ENCODE measurements at regions not wholly inside any gene's neighbourhood (a gene's known extent, or its start where the extent isn't known, plus 50 kb on each side); places are given as distances from the start of the nearest gene placed in this dataset.

- DNase-seq = no peak
Measured at GRCh38 chr5:141745390-141745789, 63.4 kb upstream of the ARAP3 start.

DNA sequence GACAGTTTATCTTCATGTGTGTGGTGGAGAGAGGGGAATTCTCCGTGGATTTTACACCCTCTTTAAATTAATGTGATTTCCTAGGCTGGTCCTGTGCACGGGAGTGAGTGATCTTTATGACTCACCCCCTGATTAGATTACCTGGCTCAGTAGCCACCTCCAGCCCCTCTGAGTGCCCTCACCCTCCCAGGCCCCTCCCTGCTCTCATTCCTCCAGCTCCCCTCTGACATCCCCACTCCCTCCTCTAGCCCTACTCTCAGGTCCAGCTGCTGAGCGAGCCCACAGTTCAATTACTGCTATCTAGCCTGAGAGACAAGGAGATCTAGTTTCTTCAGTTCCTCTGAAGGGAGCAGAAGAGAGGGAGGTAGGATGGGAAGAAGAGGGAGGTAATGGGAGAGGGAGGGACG, 61.8 kb upstream of the ARAP3 start:
- DNase-seq = no peak

DNA sequence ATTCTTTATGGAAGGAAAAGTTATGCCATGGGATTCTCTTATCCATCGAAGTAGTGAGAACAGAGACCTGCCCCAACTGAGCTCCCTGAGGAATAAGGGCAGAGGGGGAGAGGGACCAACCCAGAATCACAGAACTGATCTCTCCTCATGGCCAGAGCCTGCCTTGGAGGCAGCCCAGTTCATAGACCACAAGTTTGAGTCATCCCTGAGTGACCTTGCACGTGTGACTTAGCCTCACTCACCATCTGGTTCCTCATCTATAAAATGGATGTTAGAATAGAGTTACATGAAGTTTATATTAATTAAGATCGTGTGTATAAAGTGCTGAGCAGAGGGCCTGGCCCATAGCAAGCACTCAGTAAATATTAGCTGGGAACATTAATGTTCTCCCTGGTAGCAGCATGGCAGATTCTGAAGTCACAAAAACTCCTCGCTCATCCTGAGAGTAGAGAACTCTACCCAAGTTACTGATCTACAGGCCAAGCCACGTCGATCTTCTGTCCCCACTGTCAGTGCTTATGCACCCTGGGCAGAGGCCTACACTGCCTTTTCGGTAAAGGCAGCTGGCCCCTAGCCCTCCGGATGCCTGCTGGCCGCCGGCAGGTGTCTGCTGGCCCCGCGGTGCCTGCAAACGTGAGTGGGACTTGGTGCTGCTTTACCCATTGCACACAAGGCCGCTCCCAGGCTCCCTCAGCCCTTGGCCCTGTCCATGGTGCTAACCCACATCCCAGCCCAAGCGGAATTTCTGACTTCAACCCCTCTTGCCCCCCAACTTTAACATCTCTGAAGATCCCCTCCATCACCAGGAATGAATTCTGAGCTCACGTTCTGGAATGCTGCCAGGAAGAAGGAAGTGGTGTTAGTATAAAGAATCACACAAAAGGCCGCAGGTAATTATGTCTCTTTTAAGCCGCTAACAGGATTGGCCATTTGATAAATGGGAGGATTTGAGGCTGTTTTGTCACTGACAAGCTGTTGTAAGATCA, 61.1 kb upstream of the ARAP3 start:
- no peak for DNase-seq

GRCh38 chr5:141742144-141742543, 60.1 kb upstream of the ARAP3 start:
- DNase-seq = no peak

- no peak for DNase-seq
Measured at GRCh38 chr5:141740885-141741284, 58.9 kb upstream of the ARAP3 start.

DNA sequence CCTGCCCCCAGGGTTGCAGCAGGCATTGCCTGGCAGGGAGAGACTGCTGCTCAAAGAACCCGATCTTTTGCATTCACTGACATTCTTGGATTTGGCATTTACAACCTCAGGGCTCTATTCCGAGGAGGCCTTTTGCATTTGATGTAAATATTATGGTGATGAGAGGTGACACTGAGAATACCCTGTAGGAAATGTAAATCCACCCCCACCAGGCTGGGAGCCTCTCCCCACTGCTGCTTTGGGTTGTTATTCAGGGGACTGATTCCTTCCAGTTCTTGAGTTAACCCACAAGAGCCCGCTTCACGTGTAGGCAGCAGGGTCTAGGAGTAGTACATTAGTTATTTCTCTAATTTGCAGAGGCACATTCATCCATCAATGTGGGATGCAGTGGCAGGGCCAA, 55.5 kb upstream of the ARAP3 start:
- DNase-seq = no peak

GRCh38 chr5:141735823-141736222, 53.8 kb upstream of the ARAP3 start:
- no peak for DNase-seq

DNA sequence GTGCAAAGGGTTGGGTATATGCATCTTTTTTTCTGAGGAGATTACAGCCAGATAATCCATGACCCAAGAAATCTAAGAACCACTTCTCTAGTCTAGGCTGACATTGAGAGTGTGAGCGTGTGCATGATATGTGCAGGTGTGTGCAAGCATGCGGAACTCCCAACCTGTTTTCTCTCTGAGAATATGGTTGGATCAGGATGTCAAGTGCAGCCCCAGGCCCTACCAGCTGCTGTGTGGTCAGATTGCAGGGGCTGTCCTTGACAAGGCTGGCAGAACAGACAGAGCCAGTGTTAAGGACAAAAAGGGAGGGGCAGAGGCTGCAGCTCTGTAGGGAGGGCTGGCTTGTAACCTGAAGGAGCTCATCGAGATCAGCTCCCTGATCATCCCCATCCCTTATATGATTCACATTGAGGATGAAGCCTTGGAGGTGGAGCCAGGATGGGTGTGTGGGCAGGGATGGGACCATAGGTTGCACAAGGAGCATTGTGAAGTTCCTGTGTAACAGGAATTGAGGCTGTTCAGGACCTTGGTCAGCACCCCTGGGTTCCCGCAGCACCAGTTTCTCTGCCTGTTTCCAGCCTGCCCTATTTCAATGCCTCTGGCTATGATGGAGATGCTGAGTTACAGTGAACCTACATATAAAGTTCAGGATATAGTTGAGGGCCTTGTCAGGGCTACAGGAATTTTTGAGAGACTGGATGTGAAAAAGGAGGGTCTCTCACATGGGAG, 52.6 kb upstream of the ARAP3 start:
- DNase-seq = no peak

DNA sequence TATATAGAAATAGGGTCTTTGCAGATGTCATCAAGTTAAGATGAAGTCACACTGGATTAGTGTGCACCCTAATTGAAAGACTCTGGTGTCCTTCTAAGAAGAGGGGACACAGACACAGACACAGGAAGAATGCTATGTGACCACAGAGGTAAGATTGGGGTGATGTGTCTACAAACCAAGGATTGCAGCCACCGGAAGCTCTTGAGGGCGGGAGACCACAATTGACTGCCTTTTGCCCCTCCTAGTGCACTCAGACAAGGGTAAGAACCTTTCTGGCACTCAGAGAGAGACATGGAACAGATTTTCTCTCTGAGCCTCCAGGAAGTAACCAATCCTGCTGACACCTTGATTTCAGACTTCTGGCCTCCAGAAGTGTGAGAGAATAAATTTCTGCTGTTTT, 51.2 kb upstream of the ARAP3 start:
- DNase-seq = no peak

GRCh38 chr5:141732417-141732816, 50.4 kb upstream of the ARAP3 start:
- DNase-seq = no peak
